ENCODE measurements at regions not wholly inside any gene's neighbourhood (a gene's known extent, or its start where the extent isn't known, plus 50 kb on each side); places are given as distances from the start of the nearest gene placed in this dataset.

DNA sequence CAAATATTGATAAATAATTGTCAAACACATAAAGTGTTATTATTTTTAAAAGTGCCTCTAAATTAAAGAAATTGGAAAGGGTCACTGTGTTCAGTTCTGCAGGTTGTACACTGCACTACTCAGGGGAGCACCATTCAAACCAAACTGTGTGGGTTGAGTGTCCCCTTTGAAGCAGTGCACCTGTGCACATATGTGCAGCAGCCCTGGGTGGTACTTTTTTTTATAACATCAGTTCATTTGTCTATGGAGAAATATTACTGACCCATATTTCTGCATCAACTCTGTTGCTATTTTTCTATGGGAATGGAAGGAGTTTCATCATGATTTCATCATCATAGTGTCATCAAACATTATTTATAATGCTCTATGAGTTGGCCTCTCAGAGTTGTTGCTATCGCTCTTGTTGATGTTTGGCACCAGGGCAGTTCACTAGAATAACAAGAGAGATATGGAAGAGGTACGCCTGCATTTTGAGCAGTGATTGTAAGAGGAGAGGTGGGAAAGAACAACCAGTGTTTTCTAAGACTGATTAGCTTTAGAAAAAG lies 457.6 kb downstream of the TFAP2A start:
- Histone ChIP-seq H3K4me1 (ENCODE audit: control insufficient read depth, insufficient read depth, low read length) (no peaks in the 10 kb centered on the region), H3K4me3 (ENCODE audit: low read length) (no peak overlapping the region), H3K36me3 (ENCODE audit: insufficient read depth, low read length) (no peaks in the 10 kb centered on the region), H3K9me3 (replicated peaks; ENCODE audit: low read length) (no peaks in the 10 kb centered on the region), H3K9ac (ENCODE audit: low read depth, low read length) (no peak overlapping the region), H3K4me2 (ENCODE audit: low read length) (no peak overlapping the region), H3K27me3 (ENCODE audit: control insufficient read depth, insufficient read depth, low read length) (no peaks in the 10 kb centered on the region)

DNA sequence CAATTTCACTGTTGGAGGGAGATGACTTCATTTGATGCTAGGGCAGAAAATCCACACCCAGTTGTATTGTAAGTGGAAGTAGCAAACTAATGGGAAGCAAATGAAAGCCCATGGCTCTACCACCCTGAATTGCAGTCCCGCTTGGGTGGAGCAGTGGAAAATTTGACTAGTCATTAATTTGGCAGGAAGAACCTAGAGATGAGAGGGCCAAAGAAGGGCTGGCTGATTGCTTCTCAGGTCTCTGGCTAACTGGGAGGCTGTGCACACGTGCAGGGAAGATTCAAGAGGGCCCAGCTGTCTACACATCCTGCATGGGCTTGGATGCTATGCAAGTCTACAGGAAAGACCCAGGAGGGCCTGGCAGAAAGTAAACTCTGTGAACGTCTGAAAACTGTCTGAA lies 466.2 kb downstream of the TFAP2A start:
- Histone ChIP-seq H3K4me3 (ENCODE audit: low read length) (no peak overlapping the region), H3K9me3 (replicated peaks; ENCODE audit: low read length) (no peaks in the 10 kb centered on the region), H3K4me2 (ENCODE audit: low read length) (no peak overlapping the region), H3K27me3 (ENCODE audit: control insufficient read depth, insufficient read depth, low read length) (no peaks in the 10 kb centered on the region), H3K9ac (ENCODE audit: low read depth, low read length) (no peak overlapping the region), H3K36me3 (ENCODE audit: insufficient read depth, low read length) (no peaks in the 10 kb centered on the region), H3K4me1 (ENCODE audit: control insufficient read depth, insufficient read depth, low read length) (no peaks in the 10 kb centered on the region)

DNA sequence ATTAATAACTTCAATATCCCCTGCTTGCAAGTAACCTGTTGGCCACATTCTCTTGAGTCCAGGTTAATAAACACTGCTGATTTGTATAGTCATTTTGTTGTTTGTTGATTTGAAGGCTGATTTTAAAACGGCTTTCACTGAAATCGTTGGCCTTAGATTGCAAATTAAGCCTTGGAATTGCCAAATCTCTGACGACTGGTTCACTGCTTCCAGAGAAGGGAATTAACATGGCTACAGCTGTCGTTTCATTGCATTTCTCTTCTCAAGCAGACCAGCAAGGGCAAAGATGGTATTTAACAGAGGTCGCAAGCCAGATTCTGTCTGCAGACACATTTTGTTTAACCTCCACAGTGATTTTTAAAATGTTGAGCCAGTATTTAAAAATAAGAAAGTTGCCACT lies 470.9 kb downstream of the TFAP2A start:
- Histone ChIP-seq H3K27me3 (ENCODE audit: control insufficient read depth, insufficient read depth, low read length) (no peaks in the 10 kb centered on the region), H3K4me1 (ENCODE audit: control insufficient read depth, insufficient read depth, low read length) (no peaks in the 10 kb centered on the region), H3K36me3 (ENCODE audit: insufficient read depth, low read length) (no peaks in the 10 kb centered on the region), H3K4me2 (ENCODE audit: low read length) (no peak overlapping the region), H3K9me3 (replicated peaks; ENCODE audit: low read length) (peaks cover 5% of the 10 kb centered on the region), H3K4me3 (ENCODE audit: low read length) (no peak overlapping the region), H3K9ac (ENCODE audit: low read depth, low read length) (no peak overlapping the region)

DNA sequence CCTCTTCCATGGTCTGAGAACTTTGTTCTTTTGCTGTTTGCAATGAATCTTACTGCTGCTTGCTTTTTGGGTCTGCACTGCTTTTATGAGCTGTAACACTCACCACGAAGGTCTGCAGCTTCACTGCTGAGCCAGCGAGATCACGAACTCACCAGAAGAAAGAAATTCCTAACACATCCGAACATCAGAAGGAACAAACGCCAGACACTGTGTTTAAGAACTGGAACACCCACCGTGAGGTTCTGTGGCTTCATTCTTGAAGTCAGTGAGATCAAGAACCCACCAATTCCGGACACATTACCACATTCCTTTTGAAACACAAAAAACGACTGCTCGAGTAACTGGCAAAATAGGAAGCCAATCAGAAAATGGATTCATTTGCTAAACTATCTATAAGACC lies 471.8 kb downstream of the TFAP2A start:
- Histone ChIP-seq H3K4me2 (ENCODE audit: low read length) (no peak overlapping the region), H3K4me3 (ENCODE audit: low read length) (no peak overlapping the region), H3K4me1 (ENCODE audit: control insufficient read depth, insufficient read depth, low read length) (no peaks in the 10 kb centered on the region), H3K9ac (ENCODE audit: low read depth, low read length) (no peak overlapping the region), H3K27me3 (ENCODE audit: control insufficient read depth, insufficient read depth, low read length) (no peaks in the 10 kb centered on the region), H3K36me3 (ENCODE audit: insufficient read depth, low read length) (no peaks in the 10 kb centered on the region), H3K9me3 (replicated peaks; ENCODE audit: low read length) (peaks cover 5% of the 10 kb centered on the region)

DNA sequence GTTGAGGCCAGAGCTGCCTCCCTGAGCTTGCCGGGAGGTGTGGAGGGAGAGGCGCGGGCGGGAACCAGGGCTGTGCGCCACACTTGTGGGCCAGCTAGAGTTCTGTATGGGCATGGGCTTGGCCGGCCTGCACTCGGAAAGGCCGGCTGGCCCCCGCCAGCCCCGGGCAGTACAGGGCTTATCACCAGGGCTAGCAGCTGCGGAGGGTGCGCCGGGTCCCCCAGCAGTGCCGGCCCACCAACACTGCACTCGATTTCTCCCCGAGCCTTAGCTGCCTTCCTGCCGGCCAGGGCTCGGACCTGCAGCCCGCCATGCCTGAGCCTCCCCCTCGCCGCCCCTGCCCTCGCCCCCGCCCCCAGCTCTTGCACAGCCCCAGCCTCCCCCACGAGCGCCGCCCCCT lies 472.7 kb downstream of the TFAP2A start:
- Histone ChIP-seq H3K36me3 (ENCODE audit: insufficient read depth, low read length) (no peaks in the 10 kb centered on the region), H3K4me1 (ENCODE audit: control insufficient read depth, insufficient read depth, low read length) (no peaks in the 10 kb centered on the region)

DNA sequence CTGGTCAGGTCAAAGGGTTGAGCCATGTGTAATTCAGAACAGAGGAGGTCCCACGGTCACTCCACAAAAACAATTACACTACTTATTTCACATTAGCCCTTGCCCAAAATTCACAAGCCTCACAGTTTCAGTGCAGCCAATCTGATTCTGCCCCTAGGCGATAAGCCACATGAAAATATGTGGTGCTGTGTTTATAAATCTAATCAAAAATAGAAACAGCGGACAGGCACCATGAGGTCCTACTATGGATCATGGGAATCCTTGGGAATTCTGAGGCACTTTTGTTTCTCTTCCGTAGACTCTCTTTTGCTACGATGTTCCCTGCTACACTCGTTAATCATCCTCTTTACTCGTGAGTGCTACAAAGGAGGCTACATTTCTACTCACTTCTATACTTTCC lies 476.1 kb downstream of the TFAP2A start:
- Histone ChIP-seq H3K9me3 (replicated peaks; ENCODE audit: low read length) (peaks cover 5% of the 10 kb centered on the region), H3K36me3 (ENCODE audit: insufficient read depth, low read length) (no peaks in the 10 kb centered on the region), H3K9ac (ENCODE audit: low read depth, low read length) (no peak overlapping the region), H3K4me1 (ENCODE audit: control insufficient read depth, insufficient read depth, low read length) (no peaks in the 10 kb centered on the region), H3K27me3 (ENCODE audit: control insufficient read depth, insufficient read depth, low read length) (no peaks in the 10 kb centered on the region), H3K4me3 (ENCODE audit: low read length) (no peak overlapping the region), H3K4me2 (ENCODE audit: low read length) (no peak overlapping the region)

More for the DNA sequence above, 472.7 kb downstream of the TFAP2A start:
- H3K4me2 ChIP-seq (ENCODE audit: low read length): no peak overlapping the region
- H3K9me3 ChIP-seq (replicated peaks; ENCODE audit: low read length): peaks cover 5% of the 10 kb centered on the region
- H3K9ac ChIP-seq (ENCODE audit: low read depth, low read length): no peak overlapping the region
- no peaks in the 10 kb centered on the region for H3K27me3 ChIP-seq (ENCODE audit: control insufficient read depth, insufficient read depth, low read length)
- no peak overlapping the region for H3K4me3 ChIP-seq (ENCODE audit: low read length)

DNA sequence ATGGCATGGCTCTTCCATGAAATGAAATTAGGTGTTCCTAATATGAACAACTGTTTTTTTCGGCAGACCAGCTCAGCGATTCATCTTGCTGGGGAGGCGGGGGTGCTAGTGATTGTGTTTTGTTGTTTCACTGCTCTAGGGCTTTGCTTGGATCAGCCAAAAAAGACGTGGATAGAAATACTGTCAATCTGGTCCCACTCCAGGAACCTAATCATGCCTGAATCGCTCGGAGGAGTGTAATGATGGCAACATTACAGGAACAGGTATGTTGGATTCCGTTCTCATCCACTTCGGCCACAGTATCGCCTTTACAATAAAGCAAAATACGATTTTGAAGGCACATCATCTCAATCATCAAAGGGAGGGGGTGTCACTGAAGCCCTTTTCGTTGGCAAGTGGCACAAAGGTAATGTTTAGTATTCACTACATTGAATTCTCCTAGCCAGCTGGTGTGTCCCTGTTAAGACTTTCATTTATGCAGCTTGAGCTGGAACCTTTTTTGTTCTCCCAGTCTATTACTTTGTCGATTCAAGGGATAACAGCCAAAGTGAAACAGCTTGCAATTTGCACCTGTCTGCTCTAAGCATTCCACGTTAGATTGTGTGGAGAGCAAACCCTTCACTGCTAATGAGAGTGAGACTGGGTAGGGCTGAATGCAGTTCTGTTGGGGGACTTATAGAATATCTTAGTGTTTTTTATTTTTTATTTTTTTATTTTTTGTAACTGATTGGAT lies 477.7 kb downstream of the TFAP2A start:
- Histone ChIP-seq H3K27me3 (ENCODE audit: control insufficient read depth, insufficient read depth, low read length) (no peaks in the 10 kb centered on the region), H3K36me3 (ENCODE audit: insufficient read depth, low read length) (no peaks in the 10 kb centered on the region), H3K4me1 (ENCODE audit: control insufficient read depth, insufficient read depth, low read length) (no peaks in the 10 kb centered on the region), H3K9me3 (replicated peaks; ENCODE audit: low read length) (peaks cover 5% of the 10 kb centered on the region), H3K9ac (ENCODE audit: low read depth, low read length) (no peak overlapping the region), H3K4me3 (ENCODE audit: low read length) (no peak overlapping the region), H3K4me2 (ENCODE audit: low read length) (no peak overlapping the region)

DNA sequence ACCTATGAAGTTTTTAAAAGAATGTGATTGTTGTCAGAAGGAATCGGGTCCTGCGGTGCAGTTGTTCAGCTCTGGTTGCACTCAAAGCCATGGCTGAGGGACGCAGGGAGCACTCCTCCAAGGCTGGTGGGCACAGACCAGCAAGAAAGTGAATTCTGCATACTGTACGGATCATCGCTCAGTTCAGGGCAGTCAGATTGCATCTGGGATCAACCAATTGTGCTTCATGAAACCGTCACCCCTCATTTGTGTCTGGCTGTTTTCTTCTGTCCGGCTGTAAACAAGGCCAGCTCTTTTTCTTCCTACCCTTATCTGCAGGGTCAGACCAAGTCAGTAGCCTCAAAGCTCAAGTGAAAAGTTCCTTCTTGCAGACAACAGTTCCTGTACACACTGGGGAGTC lies 478.3 kb downstream of the TFAP2A start:
- Histone ChIP-seq H3K4me3 (ENCODE audit: low read length) (no peak overlapping the region), H3K4me2 (ENCODE audit: low read length) (no peak overlapping the region), H3K9me3 (replicated peaks; ENCODE audit: low read length) (peaks cover 5% of the 10 kb centered on the region), H3K4me1 (ENCODE audit: control insufficient read depth, insufficient read depth, low read length) (no peaks in the 10 kb centered on the region), H3K27me3 (ENCODE audit: control insufficient read depth, insufficient read depth, low read length) (no peaks in the 10 kb centered on the region), H3K9ac (ENCODE audit: low read depth, low read length) (no peak overlapping the region), H3K36me3 (ENCODE audit: insufficient read depth, low read length) (no peaks in the 10 kb centered on the region)

DNA sequence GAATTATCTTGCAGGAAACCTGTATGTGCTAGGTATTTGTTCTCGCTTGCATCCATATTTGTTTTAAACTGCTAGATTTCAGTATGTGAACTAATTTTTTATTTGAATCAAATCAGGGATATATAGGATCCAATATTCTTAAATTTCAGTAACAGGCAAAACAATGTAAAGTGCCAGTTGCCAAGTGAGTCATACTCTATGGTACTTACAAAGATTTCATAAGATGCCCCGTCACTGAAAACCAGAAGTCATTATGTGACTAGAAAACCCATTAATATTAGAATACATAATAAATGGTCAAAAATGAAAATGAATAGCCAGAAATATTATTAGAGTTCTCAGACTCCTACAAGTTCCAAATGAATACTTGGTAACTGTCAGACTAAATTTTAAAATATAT lies 481.2 kb downstream of the TFAP2A start:
- Histone ChIP-seq H3K27me3 (ENCODE audit: control insufficient read depth, insufficient read depth, low read length) (no peaks in the 10 kb centered on the region), H3K4me3 (ENCODE audit: low read length) (no peak overlapping the region), H3K9me3 (replicated peaks; ENCODE audit: low read length) (no peaks in the 10 kb centered on the region), H3K4me2 (ENCODE audit: low read length) (no peak overlapping the region), H3K36me3 (ENCODE audit: insufficient read depth, low read length) (no peaks in the 10 kb centered on the region), H3K4me1 (ENCODE audit: control insufficient read depth, insufficient read depth, low read length) (no peaks in the 10 kb centered on the region), H3K9ac (ENCODE audit: low read depth, low read length) (no peak overlapping the region)

DNA sequence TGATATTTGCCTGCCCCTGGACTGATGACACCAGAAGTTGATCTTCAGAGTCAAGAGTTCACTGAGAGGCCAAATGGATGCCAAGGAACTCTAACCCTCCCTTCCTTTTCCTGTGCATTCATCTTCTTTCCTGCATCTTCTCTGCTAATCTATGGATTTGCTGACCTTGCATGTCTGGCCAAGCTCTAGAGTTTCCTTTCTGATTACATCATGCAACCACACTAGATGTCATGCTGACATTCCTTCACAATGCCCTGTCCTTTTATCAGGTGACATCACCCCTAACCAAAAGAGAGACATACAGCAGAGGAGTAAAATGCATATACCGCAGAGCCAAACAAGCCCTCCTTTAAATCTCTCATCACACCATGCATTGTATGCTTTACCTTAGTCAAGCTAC lies 487.6 kb downstream of the TFAP2A start:
- Histone ChIP-seq H3K4me2 (ENCODE audit: low read length) (no peak overlapping the region), H3K9ac (ENCODE audit: low read depth, low read length) (no peak overlapping the region), H3K4me1 (ENCODE audit: control insufficient read depth, insufficient read depth, low read length) (no peaks in the 10 kb centered on the region), H3K4me3 (ENCODE audit: low read length) (no peak overlapping the region), H3K27me3 (ENCODE audit: control insufficient read depth, insufficient read depth, low read length) (no peaks in the 10 kb centered on the region), H3K9me3 (replicated peaks; ENCODE audit: low read length) (peaks cover 3% of the 10 kb centered on the region), H3K36me3 (ENCODE audit: insufficient read depth, low read length) (no peaks in the 10 kb centered on the region)

DNA sequence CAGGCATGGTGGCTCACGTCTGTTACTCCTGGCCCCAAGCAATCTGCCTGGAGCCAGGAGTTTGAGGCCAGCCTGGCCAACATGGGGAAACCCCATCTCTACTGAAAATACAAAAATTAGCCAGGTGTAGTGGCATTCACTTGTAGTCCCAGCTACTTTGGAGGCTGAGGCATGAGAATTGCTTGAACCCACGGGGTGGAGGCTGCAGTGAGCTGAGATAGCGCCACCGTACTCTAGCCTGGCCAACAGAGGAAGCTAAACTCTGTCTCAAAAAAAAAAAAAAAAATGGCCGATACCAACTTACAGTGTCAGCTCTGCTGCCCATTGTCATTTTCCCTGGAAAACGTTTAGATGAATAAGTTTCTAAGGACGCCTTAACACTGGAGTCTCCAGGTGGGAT lies 489.9 kb downstream of the TFAP2A start:
- Histone ChIP-seq H3K9ac (ENCODE audit: low read depth, low read length) (no peak overlapping the region), H3K36me3 (ENCODE audit: insufficient read depth, low read length) (no peaks in the 10 kb centered on the region), H3K9me3 (replicated peaks; ENCODE audit: low read length) (peaks cover 8% of the 10 kb centered on the region), H3K4me3 (ENCODE audit: low read length) (no peak overlapping the region), H3K27me3 (ENCODE audit: control insufficient read depth, insufficient read depth, low read length) (no peaks in the 10 kb centered on the region), H3K4me2 (ENCODE audit: low read length) (no peak overlapping the region), H3K4me1 (ENCODE audit: control insufficient read depth, insufficient read depth, low read length) (no peaks in the 10 kb centered on the region)

DNA sequence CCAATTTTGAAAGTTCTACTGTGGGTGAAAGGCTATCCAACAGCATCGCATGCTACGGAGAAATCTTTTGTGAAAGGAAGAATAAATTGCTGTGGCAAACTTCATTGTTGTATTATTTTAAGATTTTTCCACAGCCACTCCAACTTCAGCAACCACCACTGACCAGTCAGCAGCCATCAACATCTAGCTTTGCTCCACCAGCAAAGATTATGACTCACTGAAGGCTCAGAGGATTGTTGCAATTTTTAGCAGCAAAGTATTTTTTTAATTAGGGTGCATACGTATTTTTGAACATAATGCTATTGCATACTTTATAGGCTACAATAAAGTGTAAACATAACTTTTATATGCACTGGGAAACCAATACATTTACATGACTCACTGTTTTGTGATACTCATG lies 493.5 kb downstream of the TFAP2A start:
- Histone ChIP-seq H3K4me3 (ENCODE audit: low read length) (no peak overlapping the region), H3K4me1 (ENCODE audit: control insufficient read depth, insufficient read depth, low read length) (no peaks in the 10 kb centered on the region), H3K36me3 (ENCODE audit: insufficient read depth, low read length) (no peaks in the 10 kb centered on the region), H3K9ac (ENCODE audit: low read depth, low read length) (no peak overlapping the region), H3K4me2 (ENCODE audit: low read length) (no peak overlapping the region), H3K27me3 (ENCODE audit: control insufficient read depth, insufficient read depth, low read length) (no peaks in the 10 kb centered on the region), H3K9me3 (replicated peaks; ENCODE audit: low read length) (peaks cover 15% of the 10 kb centered on the region)

Data from skeletal muscle satellite cell (primary cell).